ENCODE measurements at regions not wholly inside any gene's neighbourhood (a gene's known extent, or its start where the extent isn't known, plus 50 kb on each side); places are given as distances from the start of the nearest gene placed in this dataset.
"Not testable (repeated sequence)": the region's sequence is repeated elsewhere in the genome, so short reads cannot be mapped to it uniquely, and the experiment has no call there.

DNA sequence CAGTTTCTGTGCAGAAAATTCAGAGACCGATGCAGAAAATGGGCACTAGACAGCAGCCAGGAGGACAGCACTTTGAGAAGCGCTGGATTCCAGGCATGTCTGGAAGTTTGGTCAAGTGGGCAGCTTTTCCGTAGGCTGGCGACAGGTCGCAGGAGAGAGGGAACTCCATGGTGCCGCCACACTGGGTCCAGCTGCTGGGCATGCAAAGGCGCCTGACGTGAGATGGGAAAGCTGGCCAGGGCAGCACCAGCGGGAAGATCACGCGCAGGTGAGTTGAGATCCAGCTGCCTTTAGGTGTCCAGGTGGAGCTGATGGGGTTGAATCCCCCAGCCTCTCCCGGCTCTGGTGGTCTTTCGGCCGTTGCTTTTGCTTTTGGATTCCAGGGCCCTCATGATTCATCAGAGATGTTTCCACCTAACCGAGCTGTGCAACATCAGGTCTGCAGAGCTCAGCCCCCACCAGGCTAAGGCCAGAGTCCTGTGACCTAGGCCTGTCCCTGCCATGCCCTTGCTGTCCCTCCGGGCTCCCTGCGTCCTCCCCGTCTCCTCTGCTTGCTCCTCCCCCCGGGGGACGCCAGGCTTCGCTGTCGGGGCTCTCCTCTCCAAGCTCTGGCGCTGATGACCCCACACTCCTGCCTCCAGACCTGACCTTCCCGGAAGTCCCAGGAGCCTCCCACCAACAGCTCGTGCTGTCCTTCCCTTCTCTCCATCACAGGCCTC is 1001.7 kb downstream of the BRD1 start:
- no peak for DNase-seq
- peaks cover 9% of the 10 kb centered on the region for H3K27me3 Mint-ChIP-seq (ENCODE audit: low read depth)
- peaks cover 2% of the 10 kb centered on the region for H3K9me3 Mint-ChIP-seq
- no peak overlapping the region for H3K27ac Mint-ChIP-seq
- H3K36me3 Mint-ChIP-seq (ENCODE audit: low read depth), result no peaks in the 10 kb centered on the region
- intact Hi-C loops (cut with micrococcal nuclease), result no loop called here
- H3K4me3 Mint-ChIP-seq, result no peak overlapping the region
- CTCF ChIA-PET, result no interaction called here
- no peaks in the 10 kb centered on the region for H3K4me1 Mint-ChIP-seq (ENCODE audit: low read depth)

DNA sequence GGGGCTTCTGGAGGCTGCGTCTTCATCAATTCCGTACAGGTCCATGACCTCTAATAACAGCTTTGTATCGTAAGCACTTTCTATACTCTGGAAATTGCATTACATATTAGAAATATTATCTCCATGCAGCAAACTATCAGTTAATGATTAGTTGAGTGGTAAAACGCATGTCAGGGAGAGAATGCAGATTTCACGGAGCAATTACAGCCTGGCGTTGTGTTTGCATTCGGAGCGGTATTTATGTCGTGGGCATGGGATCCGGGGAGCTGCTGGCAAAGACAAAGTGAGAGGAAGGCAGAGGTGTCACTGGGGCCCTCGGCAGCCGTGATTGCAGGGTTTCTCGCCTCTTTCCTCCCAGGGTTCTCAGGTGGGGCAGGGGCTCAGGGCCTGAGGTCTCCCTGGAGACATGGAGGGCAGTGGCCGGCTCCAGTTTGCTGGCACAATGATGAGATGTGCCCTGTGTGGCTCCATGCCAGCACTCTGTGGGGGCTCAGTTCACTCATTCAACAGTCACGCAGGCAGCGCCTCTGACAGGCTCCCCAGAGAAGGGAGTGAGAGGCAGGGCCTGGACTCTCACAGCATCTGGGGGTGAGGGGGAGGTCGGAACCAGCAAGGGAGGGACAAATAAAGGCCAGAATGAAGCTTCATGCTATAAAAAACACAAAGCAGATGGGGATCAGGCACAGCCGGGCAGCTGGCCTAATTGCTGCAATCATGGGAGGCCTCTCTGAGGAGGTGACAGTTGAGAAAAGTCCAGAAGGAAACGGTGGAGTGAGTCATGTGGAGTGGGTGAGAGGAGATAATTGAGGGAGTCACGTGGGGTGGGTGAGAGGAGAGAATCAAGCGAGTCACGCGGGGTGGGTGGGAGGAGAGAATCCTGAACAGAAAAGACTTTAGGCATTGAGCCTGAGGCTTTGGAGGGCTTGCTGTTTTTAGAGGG is 1002.7 kb downstream of the BRD1 start:
- H3K36me3 Mint-ChIP-seq (ENCODE audit: low read depth), result no peaks in the 10 kb centered on the region
- H3K4me3 Mint-ChIP-seq, result no peak overlapping the region
- intact Hi-C loops (cut with micrococcal nuclease), result no loop called here
- peaks cover 13% of the 10 kb centered on the region for H3K27me3 Mint-ChIP-seq (ENCODE audit: low read depth)
- no peaks in the 10 kb centered on the region for H3K4me1 Mint-ChIP-seq (ENCODE audit: low read depth)
- no peak overlapping the region for H3K27ac Mint-ChIP-seq
- no peaks in the 10 kb centered on the region for H3K9me3 Mint-ChIP-seq
- CTCF ChIA-PET, result interaction anchor here (1.4 kb wide), 1 partner anchor 10 kb away, joined by 3 read pairs; no protein-coding TSS in a partner anchor
- no peak for DNase-seq

DNA sequence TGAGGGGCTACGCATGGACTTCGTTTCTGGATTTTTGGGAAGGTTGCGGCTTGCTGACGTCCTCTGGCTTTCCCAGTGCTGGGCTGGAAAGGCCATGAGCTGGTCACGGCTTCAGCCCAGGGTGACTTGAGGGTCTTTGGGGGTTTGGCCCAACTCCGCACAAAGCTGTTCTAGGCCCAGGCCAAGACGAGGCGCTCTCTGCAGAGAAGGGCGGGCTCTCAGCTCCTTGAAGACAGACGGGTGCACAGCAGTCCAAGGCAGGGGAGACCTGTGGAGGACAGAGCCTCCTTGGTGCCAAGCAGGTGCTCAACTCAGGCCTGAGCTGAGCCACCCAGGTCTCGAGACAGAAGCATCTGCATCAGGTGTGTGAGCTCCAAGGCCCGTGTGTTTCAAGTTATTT is 1003.7 kb downstream of the BRD1 start:
- H3K9me3 Mint-ChIP-seq, result no peaks in the 10 kb centered on the region
- H3K4me3 Mint-ChIP-seq, result no peak overlapping the region
- intact Hi-C loops (cut with micrococcal nuclease), result no loop called here
- H3K27ac Mint-ChIP-seq, result no peak overlapping the region
- no peaks in the 10 kb centered on the region for H3K4me1 Mint-ChIP-seq (ENCODE audit: low read depth)
- DNase-seq, result no peak
- H3K36me3 Mint-ChIP-seq (ENCODE audit: low read depth), result no peaks in the 10 kb centered on the region
- CTCF ChIA-PET, result interaction anchor here (0.7 to 1.4 kb wide), 2 partner anchors 11 to 202 kb away, joined by 3 read pairs; no protein-coding TSS in a partner anchor
- H3K27me3 Mint-ChIP-seq (ENCODE audit: low read depth), result peaks cover 9% of the 10 kb centered on the region

DNA sequence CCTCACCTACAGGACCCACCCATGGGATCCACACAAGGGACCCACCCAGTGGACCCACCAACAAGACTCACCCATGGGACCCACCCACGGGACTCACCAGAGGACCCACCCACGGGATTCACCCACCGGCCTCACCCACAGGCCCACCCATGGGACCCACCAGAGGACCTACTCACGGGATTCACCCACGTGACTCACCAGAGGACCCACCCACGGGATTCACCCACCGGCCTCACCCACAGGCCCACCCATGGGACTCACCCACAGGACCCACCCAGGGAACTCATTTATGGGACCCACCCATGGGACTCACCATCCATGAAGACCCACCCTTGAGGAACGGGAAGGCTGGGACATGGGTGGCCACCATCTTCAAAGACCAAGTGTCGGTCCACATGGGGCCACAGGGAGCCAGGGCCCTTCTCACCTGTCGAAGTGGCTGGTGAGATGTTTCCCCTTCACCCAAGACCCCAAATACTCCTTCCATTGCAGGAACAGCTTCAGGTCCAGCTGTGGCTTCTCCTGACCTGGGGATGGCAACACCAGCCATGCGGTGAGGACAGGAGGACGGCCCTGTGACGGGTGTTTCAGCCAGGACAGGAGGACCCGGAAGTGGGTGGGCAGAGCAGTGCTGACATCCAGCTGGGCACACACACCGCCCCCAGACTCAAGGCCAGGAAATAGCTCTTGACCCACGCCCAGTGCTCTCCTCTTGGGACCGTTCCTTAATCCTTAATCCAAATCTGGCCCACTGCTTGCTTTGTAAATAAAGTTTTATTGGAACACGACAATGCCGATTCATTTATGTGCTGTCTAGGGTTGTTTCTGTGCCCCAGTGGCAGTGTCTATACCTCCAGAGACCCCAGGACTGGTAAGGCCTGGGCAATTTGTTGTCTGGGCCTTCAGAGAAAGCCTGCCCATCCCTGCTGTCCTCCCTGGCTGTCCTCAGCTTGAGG is 1005.1 kb downstream of the BRD1 start:
- intact Hi-C loops (cut with micrococcal nuclease), result no loop called here
- peaks cover 4% of the 10 kb centered on the region for H3K27me3 Mint-ChIP-seq (ENCODE audit: low read depth)
- no peaks in the 10 kb centered on the region for H3K36me3 Mint-ChIP-seq (ENCODE audit: low read depth)
- no peak overlapping the region for H3K27ac Mint-ChIP-seq
- no peaks in the 10 kb centered on the region for H3K4me1 Mint-ChIP-seq (ENCODE audit: low read depth)
- no peak for DNase-seq
- H3K4me3 Mint-ChIP-seq, result no peak overlapping the region
- H3K9me3 Mint-ChIP-seq, result no peaks in the 10 kb centered on the region
- CTCF ChIA-PET, result no interaction called here

DNA sequence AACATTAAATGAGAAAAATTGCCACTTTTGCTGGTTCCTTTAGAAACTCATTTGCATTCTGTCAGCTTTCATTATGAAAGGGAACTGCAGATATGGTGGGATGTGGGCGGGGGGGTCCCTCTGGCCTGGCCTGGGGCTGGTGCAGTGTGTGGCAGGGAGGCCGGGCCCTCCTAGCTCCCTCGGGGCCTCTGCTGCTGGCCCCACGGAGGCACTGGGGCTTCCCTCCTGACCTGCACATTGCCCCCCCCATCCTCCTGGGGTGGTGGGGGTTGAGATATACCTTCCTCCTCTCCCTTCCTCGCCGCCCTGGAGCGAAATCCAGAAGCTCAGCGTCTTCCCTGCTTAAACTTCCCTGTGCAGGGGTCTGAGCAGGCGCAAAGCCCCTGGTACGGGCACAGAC is 1005.9 kb downstream of the BRD1 start:
- H3K4me1 Mint-ChIP-seq (ENCODE audit: low read depth), result no peaks in the 10 kb centered on the region
- H3K27me3 Mint-ChIP-seq (ENCODE audit: low read depth), result peaks cover 4% of the 10 kb centered on the region
- no peak overlapping the region for H3K27ac Mint-ChIP-seq
- no peaks in the 10 kb centered on the region for H3K9me3 Mint-ChIP-seq
- no peaks in the 10 kb centered on the region for H3K36me3 Mint-ChIP-seq (ENCODE audit: low read depth)
- CTCF ChIA-PET, result no interaction called here
- DNase-seq, result no peak
- H3K4me3 Mint-ChIP-seq, result no peak overlapping the region
- intact Hi-C loops (cut with micrococcal nuclease), result no loop called here

DNA sequence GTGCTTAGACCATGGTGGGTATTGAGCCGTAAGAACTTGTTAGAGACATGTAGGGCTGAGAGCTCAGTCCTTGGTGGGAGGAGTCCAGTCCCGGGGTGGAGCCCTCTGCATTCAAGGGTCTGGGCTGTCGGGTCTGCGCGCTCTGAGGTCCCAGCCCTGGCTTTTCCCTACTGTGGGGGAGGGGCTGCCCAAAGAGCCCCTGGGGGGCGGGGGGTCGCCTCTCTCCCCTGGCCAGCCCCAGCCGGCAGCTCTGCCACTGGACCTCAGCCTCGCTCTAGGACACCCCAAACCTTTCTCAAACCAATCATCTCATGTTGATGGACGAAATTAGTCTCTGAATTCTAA is 1006.4 kb downstream of the BRD1 start:
- no peak for DNase-seq
- no peaks in the 10 kb centered on the region for H3K9me3 Mint-ChIP-seq
- no peak overlapping the region for H3K27ac Mint-ChIP-seq
- CTCF ChIA-PET, result no interaction called here
- H3K27me3 Mint-ChIP-seq (ENCODE audit: low read depth), result peaks cover 4% of the 10 kb centered on the region
- no peaks in the 10 kb centered on the region for H3K36me3 Mint-ChIP-seq (ENCODE audit: low read depth)
- intact Hi-C loops (cut with micrococcal nuclease), result no loop called here
- no peaks in the 10 kb centered on the region for H3K4me1 Mint-ChIP-seq (ENCODE audit: low read depth)
- H3K4me3 Mint-ChIP-seq, result no peak overlapping the region

DNA sequence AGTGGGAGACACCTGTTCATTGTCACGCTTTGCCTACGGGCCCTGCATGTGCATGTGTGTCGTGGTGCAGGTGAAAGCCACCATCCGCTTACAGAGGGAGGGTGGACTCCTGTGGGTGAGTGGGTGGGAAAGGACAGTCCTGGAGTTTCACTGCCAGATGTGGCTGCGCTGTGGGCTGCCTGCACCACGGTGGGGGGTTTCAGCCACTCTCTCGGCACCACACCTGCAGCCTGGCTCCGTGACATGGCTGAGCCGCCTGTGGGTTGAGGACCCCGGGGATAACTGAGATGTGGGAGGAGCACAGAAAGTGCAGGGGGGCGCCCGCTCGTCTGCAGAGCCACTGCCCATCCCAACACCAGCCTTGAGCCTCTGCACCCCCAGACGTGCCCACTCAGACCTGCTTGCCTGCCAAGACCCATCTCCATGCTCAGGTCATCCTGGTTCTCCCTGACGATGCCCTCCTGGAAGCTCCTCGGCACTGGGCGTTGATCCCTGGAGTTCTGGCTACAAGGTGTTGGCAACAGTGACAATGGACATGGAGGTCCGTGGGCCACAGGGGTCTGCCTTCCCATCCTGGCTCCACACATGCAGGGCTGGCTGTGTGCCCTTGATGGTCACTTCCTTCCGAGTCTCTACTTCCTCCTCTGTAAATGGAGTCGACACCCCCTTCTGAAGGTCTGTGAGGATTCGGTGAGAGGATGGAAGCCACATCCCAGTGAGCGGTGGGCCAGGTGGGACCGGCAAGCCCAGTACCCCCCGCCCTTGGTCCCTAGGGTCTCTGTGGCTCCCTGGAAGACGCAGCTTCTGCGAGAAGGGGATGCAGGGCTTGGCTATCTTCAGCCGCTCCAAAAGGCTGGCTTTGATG is 1007.0 kb downstream of the BRD1 start:
- Mint-ChIP-seq H3K4me1 (ENCODE audit: low read depth) (no peaks in the 10 kb centered on the region), H3K4me3 (no peak overlapping the region)

DNA sequence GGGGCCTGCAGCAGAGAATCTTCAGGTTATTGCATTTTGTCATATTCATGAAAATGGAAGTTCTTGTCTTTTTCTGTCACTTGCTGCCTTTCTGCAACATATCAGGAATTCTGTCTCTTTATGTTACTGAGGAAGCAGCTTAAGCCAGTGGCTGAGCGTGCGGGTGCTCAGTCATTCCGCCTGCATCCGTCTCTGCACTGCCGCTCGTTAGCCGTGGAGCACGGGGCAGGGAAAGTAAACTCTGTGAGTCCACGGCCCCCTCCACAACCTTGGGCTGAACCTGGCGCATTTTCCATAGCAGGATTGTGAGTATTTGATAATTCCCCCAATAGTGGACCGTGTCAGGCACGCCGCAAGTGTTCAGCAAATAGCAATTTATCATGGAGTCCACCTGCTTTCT is 1007.7 kb downstream of the BRD1 start:
- intact Hi-C loops (cut with micrococcal nuclease), result no loop called here
- no peaks in the 10 kb centered on the region for H3K4me1 Mint-ChIP-seq (ENCODE audit: low read depth)
- H3K36me3 Mint-ChIP-seq (ENCODE audit: low read depth), result no peaks in the 10 kb centered on the region
- CTCF ChIA-PET, result no interaction called here
- H3K4me3 Mint-ChIP-seq, result no peak overlapping the region
- no peaks in the 10 kb centered on the region for H3K9me3 Mint-ChIP-seq
- no peak for DNase-seq
- peaks cover 6% of the 10 kb centered on the region for H3K27me3 Mint-ChIP-seq (ENCODE audit: low read depth)
- no peak overlapping the region for H3K27ac Mint-ChIP-seq

More for the DNA sequence above, 1007.0 kb downstream of the BRD1 start:
- H3K9me3 Mint-ChIP-seq, result no peaks in the 10 kb centered on the region
- peaks cover 4% of the 10 kb centered on the region for H3K27me3 Mint-ChIP-seq (ENCODE audit: low read depth)
- no peak for DNase-seq
- no peak overlapping the region for H3K27ac Mint-ChIP-seq
- CTCF ChIA-PET, result no interaction called here
- H3K36me3 Mint-ChIP-seq (ENCODE audit: low read depth), result no peaks in the 10 kb centered on the region
- intact Hi-C loops (cut with micrococcal nuclease), result no loop called here

DNA sequence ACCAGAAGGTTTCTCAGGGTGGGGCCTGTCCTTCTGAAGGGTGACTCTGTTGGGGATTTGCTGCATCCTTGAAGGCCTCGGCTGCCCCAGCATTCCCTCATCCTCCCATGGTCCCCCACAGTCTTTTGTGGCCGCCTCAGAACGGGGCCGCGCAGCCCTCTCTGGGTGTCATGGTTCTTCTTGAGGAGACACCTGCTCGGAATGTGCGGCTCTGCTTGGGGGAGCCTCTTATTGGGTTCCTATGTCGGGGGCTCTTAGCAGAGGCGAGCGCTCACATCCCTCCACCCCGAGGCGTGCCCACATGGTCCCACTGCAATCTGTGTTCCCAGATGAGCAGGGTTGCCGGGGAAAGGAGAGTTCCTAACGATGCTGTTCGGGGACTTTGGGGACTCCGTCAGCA is 1008.4 kb downstream of the BRD1 start:
- CTCF ChIA-PET, result no interaction called here
- Mint-ChIP-seq H3K4me1 (ENCODE audit: low read depth) (no peaks in the 10 kb centered on the region), H3K27ac (no peak overlapping the region), H3K27me3 (ENCODE audit: low read depth) (peaks cover 6% of the 10 kb centered on the region), H3K36me3 (ENCODE audit: low read depth) (no peaks in the 10 kb centered on the region), H3K9me3 (no peaks in the 10 kb centered on the region), H3K4me3 (no peak overlapping the region)
- no peak for DNase-seq
- intact Hi-C loops (cut with micrococcal nuclease), result no loop called here

DNA sequence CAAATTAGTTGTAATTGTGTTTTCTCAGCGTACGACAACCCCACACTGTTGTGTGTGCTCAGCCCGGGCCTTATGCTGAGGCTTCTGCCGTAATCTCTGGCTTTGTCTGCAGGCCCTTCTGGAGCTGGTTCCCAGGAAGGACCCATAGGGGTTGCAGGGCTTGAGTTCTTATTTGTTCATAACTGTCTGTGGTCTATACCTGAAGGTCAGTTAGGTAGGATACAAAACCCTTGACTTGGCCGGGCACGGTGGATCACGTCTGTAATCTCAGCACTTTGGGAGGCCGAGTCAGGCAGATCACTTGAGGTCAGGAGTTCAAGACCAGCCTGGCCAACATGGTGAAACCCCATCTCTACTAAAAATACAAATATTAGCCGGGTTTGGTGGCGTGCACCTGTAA is 1010.2 kb downstream of the BRD1 start:
- DNase-seq; H3K9me3 Mint-ChIP-seq; H3K4me3 Mint-ChIP-seq; H3K27me3 Mint-ChIP-seq (ENCODE audit: low read depth); CTCF ChIA-PET; H3K36me3 Mint-ChIP-seq (ENCODE audit: low read depth); intact Hi-C loops (cut with micrococcal nuclease); H3K27ac Mint-ChIP-seq; H3K4me1 Mint-ChIP-seq (ENCODE audit: low read depth): not testable (repeated sequence)

DNA sequence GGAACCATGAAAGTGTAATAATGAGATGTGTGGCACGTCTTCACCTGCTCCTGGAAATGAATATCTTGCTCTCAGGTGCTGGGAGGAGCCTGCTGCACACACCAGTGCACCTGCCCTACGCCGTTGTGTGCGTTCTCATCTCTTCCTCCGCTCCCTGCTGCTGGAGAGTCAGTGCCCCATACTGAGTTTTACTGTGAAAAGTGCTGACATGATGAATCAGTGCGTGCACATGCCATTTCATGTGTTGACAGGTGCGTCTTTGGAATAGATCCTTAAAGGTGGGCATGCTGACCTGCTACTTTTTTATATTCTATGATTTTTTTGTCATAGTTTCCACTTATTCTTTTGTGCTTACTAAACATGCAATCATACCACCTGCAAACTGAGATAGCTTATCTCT is 1015.8 kb downstream of the BRD1 start:
- Mint-ChIP-seq H3K27ac (no peak overlapping the region), H3K4me1 (ENCODE audit: low read depth) (no peaks in the 10 kb centered on the region), H3K9me3 (peaks cover 1% of the 10 kb centered on the region), H3K4me3 (no peak overlapping the region), H3K27me3 (ENCODE audit: low read depth) (peaks cover 4% of the 10 kb centered on the region), H3K36me3 (ENCODE audit: low read depth) (no peaks in the 10 kb centered on the region)
- DNase-seq, result no peak
- intact Hi-C loops (cut with micrococcal nuclease), result no loop called here
- CTCF ChIA-PET, result no interaction called here

Measured in activated naive CD4-positive, alpha-beta T cell treated with anti-CD3 and anti-CD28 coated beads for 36 hours (primary cell).